ENCODE measurements at regions not wholly inside any gene's neighbourhood (a gene's known extent, or its start where the extent isn't known, plus 50 kb on each side); places are given as distances from the start of the nearest gene placed in this dataset.

DNA sequence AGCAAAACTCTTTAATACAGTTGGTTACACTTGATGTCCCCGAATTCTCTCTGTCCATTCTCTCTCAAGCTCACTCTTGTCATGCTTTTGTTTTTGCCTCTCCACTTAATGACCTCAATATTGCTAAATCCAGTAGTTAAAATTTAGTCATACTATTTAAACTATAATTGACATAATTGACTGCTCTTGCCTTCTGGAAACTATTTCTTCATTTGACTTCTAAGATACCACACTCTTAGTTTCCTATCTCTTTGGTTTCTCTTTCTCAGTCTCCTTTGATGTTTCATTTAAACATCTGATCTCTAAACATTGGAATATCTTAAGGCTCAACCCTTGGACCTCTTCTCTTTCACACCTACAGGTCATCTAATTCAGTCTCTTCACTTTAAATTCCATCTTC is 211.3 kb downstream of the COG6 start:
- peaks cover 0 to 2% (median 0%) of the 10 kb centered on the region in 3 donors for H3K27me3 Mint-ChIP-seq (ENCODE audit: low read depth in 3 of 3)
- WGBS (ENCODE audit: insufficient coverage) = 100% methylated on average over 1 of the region's 1 CpG

DNA sequence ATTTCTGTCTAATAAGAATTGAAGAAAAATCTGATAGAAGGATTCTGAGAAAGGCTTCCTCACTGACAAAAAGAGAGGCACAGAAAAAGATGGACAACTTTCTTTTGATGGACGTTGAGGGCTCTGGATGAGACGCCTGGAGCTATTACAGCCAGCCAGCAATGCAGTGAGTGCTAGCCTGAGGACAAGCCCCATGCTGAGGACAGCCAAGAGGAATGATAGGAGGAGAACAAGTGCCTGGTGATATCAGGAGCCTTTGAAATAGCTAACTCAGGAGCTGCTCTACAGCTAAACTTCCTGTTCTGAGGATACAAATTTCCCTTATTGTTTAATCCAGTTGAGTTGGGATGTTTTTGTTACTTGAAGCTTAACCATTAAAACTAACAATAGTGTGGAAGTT is 212.3 kb downstream of the COG6 start:
- no peaks in the 10 kb centered on the region for H3K27me3 ChIP-seq (ENCODE audit: control insufficient read depth in 2 of 2, insufficient read depth in 2 of 2, low read length in 2 of 2)
- intact Hi-C loops (cut with micrococcal nuclease) = no loop called here
- H3K4me1 ChIP-seq (ENCODE audit: control insufficient read depth in 1 of 2, insufficient read depth in 2 of 2, low read length in 2 of 2) = no peaks in the 10 kb centered on the region
- H3K27ac ChIP-seq (ENCODE audit: low read depth in 1 of 2, low read length in 2 of 2) = no peak overlapping the region
- no peaks in the 10 kb centered on the region for H3K36me3 ChIP-seq (replicated peaks in 1 of 2; ENCODE audit: control insufficient read depth in 1 of 2, insufficient read depth in 2 of 2, low read length in 2 of 2)
- H3K4me2 ChIP-seq (replicated peaks; ENCODE audit: extremely low read depth, low read length, poor library complexity, severe bottlenecking) = no peak overlapping the region
- Mint-ChIP-seq H3K27me3 (ENCODE audit: low read depth in 3 of 3) (peaks cover 0 to 2% (median 0%) of the 10 kb centered on the region in 3 donors), H3K27ac (no peak overlapping the region), H3K4me3 (no peak overlapping the region), H3K4me1 (no peaks in the 10 kb centered on the region), H3K36me3 (no peaks in the 10 kb centered on the region), H3K9me3 (peaks cover 0 to 1% (median 0%) of the 10 kb centered on the region in 7 donors)
- H3K9me3 ChIP-seq (replicated peaks in 1 of 2; ENCODE audit: control insufficient read depth in 1 of 2, insufficient read depth in 1 of 2, low read length in 2 of 2) = no peaks in the 10 kb centered on the region
- no peak for DNase-seq
- whole genome bisulfite sequencing (ENCODE audit: insufficient coverage) = no CpG with 5 or more reads among the region's 2 CpGs
- no peak overlapping the region for H3K9ac ChIP-seq (ENCODE audit: insufficient read depth, low read length, poor library complexity, severe bottlenecking)
- no peak overlapping the region for H3K4me3 ChIP-seq (replicated peaks in 1 of 3; ENCODE audit: low read depth in 2 of 3, low read length in 3 of 3)
- no peaks in the 10 kb centered on the region for H3K79me2 ChIP-seq (ENCODE audit: insufficient read depth, low read length)
- H4K20me1 ChIP-seq (ENCODE audit: insufficient read depth, low read length) = no peaks in the 10 kb centered on the region
- TF ChIP-seq, protein P1, sequence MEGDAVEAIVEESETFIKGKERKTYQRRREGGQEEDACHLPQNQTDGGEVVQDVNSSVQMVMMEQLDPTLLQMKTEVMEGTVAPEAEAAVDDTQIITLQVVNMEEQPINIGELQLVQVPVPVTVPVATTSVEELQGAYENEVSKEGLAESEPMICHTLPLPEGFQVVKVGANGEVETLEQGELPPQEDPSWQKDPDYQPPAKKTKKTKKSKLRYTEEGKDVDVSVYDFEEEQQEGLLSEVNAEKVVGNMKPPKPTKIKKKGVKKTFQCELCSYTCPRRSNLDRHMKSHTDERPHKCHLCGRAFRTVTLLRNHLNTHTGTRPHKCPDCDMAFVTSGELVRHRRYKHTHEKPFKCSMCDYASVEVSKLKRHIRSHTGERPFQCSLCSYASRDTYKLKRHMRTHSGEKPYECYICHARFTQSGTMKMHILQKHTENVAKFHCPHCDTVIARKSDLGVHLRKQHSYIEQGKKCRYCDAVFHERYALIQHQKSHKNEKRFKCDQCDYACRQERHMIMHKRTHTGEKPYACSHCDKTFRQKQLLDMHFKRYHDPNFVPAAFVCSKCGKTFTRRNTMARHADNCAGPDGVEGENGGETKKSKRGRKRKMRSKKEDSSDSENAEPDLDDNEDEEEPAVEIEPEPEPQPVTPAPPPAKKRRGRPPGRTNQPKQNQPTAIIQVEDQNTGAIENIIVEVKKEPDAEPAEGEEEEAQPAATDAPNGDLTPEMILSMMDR (IDR thresholded peaks at IDR 0.05) = no peak
- no peak overlapping the region for H2AFZ ChIP-seq (ENCODE audit: insufficient read depth, low read depth, low read length, poor library complexity, severe bottlenecking)

More for the DNA sequence above, 211.3 kb downstream of the COG6 start:
- no peak overlapping the region for H3K27ac Mint-ChIP-seq
- H3K9me3 ChIP-seq (replicated peaks in 1 of 2; ENCODE audit: control insufficient read depth in 1 of 2, insufficient read depth in 1 of 2, low read length in 2 of 2) = no peaks in the 10 kb centered on the region
- no peaks in the 10 kb centered on the region for H3K36me3 ChIP-seq (replicated peaks in 1 of 2; ENCODE audit: control insufficient read depth in 1 of 2, insufficient read depth in 2 of 2, low read length in 2 of 2)
- no peak overlapping the region for H3K4me2 ChIP-seq (replicated peaks; ENCODE audit: extremely low read depth, low read length, poor library complexity, severe bottlenecking)
- TF ChIP-seq, protein P1 (IDR thresholded peaks at IDR 0.05) = no peak
- H3K9me3 Mint-ChIP-seq = peaks cover 0 to 1% (median 0%) of the 10 kb centered on the region in 7 donors
- H4K20me1 ChIP-seq (ENCODE audit: insufficient read depth, low read length) = no peaks in the 10 kb centered on the region
- H3K27me3 ChIP-seq (ENCODE audit: control insufficient read depth in 2 of 2, insufficient read depth in 2 of 2, low read length in 2 of 2) = no peaks in the 10 kb centered on the region
- no peaks in the 10 kb centered on the region for H3K79me2 ChIP-seq (ENCODE audit: insufficient read depth, low read length)
- H3K36me3 Mint-ChIP-seq = no peaks in the 10 kb centered on the region
- H3K4me3 Mint-ChIP-seq = no peak overlapping the region
- H3K4me3 ChIP-seq (replicated peaks in 1 of 3; ENCODE audit: low read depth in 2 of 3, low read length in 3 of 3) = no peak overlapping the region
- H3K4me1 Mint-ChIP-seq = no peaks in the 10 kb centered on the region
- no peak overlapping the region for H3K27ac ChIP-seq (ENCODE audit: low read depth in 1 of 2, low read length in 2 of 2)
- H2AFZ ChIP-seq (ENCODE audit: insufficient read depth, low read depth, low read length, poor library complexity, severe bottlenecking) = no peak overlapping the region
- no peaks in the 10 kb centered on the region for H3K4me1 ChIP-seq (ENCODE audit: control insufficient read depth in 1 of 2, insufficient read depth in 2 of 2, low read length in 2 of 2)
- DNase-seq = no peak
- intact Hi-C loops (cut with micrococcal nuclease) = no loop called here
- H3K9ac ChIP-seq (ENCODE audit: insufficient read depth, low read length, poor library complexity, severe bottlenecking) = no peak overlapping the region
